GM21619 (cell line): ENCODE measurements at regions not wholly inside any gene's neighbourhood (a gene's known extent, or its start where the extent isn't known, plus 50 kb on each side); places are given as distances from the start of the nearest gene placed in this dataset.

Experiments used
- ATAC-seq: cut with Tn5 transposase; IDR thresholded peaks from one replicate; pipeline ENCODE4 v1.9.1; 2021; ENCODE audit not compliant: unreplicated experiment

- no peak for ATAC-seq
Measured at GRCh38 chr2:71850306-71850801, 297.3 kb downstream of the CYP26B1 start.

- no peak for ATAC-seq
Measured at GRCh38 chr2:71849607-71850305, 297.9 kb downstream of the CYP26B1 start.

DNA sequence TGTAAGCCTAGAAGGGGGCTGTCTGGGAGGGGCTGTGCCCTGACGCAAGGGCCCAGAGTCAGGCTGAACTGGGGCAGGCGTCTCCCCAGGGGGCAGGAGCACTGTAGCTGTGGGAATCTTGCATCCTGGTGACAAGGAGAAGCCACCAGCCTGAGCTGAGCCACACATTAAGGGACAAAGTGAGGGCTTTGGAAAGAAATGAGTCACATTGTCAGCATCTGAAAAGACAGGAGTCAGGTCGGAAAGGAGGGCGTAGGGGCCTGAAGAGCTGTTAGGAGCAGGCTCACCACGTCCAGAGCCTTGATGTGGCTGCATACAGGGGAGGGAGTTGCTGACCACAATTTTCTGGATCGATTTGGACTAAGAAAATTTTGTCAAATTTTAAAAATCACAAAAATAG is 298.6 kb downstream of the CYP26B1 start:
- no peak for ATAC-seq

DNA sequence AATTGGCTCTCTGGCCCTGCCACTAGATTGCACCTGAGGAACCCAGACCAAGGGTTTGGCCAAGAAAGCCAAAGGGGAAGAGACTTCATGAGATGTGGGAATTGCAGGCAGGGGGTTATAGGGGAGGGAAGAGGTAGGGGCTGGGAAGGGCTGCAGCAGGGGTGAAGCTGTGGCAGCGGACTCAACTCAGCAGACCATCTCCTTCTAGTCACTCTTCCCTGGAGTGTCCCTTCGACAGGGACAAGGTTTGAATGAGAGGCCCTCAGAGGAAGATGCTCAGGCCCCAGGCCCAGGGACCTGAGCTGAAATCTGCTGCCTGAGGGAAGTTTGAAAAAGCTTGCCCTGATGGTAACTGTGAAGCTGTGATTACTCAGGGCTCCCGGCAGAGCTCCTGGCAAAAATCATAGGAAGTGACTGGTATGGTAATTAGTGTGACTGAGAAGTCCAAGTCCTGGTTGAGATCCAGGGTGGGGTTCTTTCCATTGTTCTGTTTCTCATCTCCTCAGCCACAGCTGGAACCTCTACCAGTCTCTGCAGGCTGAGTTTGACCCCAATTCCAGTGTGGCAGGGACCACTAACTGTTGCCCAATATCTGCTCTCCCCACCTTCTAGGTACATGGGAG is 300.9 kb downstream of the CYP26B1 start:
- no peak for ATAC-seq

GRCh38 chr2:71846072-71846471 is 301.6 kb downstream of the CYP26B1 start:
- ATAC-seq = no peak

GRCh38 chr2:71844967-71845366 is 302.7 kb downstream of the CYP26B1 start:
- ATAC-seq = no peak

DNA sequence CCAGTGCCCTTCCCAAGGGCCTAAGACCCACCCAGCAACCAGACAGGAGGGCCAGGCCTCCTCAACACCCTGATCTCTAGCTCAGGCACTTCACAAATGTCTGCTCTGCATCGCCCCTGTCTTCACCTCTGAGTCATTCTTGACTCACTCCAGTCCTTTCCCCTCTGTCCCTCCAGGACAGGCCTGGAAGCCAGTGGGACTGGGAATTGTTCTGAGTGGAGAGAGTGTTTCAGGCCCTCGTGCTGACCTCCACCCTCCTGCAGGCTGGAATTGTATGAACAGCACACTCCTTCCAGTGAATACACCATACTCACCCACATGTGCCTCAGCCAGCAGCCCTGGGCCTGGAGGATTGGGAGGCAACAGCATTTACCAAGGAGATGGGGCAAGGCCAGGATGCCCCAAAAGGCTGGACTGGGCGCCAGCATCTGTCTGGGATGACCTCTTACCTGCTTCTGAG is 304.2 kb downstream of the CYP26B1 start:
- no peak for ATAC-seq

DNA sequence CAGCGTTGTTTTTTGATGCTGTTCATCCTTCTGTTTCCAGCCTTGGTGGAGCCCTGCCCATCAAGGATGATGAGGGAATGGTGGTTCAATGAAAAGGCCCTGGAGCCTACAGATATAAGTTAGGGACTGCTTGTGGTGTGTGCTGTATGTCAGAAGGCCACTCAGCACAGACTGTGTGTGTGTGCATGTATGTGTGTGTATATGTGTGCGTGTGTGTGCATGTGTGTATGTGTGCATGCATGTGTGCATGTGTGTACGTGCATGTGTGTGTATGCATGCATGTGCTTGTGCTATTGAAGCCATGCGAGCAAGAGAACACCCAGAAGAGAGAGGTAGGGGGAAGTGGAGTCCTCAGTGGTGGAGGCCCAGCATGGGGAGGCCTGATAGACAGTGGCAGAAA is 304.9 kb downstream of the CYP26B1 start:
- ATAC-seq = no peak

DNA sequence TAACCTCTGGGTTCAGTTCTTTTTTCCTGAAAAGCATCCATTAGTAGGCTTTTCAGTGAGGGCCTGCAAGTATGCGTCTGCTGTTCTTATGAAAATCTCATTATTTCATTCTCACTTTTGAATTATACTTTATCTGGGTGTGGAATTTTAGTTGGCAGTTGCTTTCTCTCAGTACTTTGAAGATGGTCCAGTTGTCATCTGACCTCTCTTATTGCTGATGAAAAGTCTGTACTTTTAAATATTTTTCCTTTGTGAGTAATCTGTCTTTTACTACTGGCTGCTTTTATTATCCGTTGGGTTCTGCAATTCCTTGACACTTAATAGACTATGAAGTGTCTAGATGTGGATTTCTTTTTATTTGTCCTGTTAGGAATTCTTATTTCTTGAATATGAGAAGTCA is 307.8 kb downstream of the CYP26B1 start:
- ATAC-seq = no peak

DNA sequence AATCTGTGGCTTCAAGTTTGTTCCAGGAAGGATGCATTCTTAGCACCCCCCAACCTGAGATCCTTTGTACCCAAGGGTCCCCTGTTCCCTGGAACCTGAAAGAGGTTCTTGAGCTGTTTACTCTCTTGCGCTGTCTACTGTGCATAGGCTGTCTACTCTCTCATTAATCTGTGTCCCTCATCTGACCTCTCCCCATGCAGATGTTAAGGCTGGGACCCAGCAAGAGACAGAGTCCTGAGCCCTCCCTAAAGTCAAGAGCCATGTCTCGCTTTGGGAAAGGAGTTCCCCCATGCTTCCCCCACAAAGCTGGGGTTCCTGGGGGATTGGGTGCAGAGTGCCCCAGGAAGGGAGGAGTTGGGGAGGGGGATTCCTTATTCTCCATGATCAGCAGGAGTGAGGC is 312.9 kb downstream of the CYP26B1 start:
- no peak for ATAC-seq

- ATAC-seq = no peak
Measured at GRCh38 chr2:71833855-71834560, 313.7 kb downstream of the CYP26B1 start.

- ATAC-seq = no peak
Measured at GRCh38 chr2:71833272-71833671, 314.4 kb downstream of the CYP26B1 start.

- no peak for ATAC-seq
Measured at GRCh38 chr2:71832844-71833243, 314.8 kb downstream of the CYP26B1 start.

- no peak for ATAC-seq
Measured at GRCh38 chr2:71832388-71832787, 315.3 kb downstream of the CYP26B1 start.

DNA sequence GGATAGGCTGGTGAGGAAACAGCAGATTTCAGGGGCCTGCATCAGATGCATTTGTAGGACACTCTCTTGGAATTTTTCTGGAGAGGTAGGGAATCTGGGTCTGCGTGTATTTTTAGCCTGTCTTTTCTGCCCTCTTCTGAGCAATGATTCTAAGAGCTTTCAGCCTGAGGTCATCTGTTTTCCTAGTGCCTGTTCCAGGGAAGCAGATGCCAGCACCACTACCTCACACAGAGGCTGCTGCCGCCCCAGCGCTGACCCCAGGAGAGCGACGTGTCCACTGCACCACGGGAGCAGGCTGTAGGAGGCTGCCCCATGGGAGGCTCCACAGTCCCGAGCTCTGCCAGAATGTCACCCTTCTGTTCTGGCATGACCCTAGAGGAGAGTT is 316.5 kb downstream of the CYP26B1 start:
- ATAC-seq = no peak

- no peak for ATAC-seq
Measured at GRCh38 chr2:71830497-71831192, 317.0 kb downstream of the CYP26B1 start.

DNA sequence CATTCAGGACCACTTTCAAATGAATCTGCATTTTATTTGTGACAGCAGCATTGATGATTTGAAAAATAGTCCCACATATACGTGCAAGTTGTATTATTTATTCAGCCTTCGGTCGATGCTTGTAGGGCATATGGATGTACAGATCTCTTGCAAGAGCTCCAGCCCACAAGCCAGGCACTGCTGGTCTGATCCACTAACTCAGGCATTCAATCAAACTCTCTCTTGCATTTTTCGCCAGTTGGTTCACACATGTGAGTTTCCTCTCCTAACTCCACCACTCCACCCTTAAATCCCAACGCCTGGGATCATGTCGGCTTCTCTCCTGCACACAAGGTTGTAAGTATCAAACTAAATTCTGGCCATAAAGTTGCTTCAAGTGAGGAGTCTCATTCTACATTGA is 318.7 kb downstream of the CYP26B1 start:
- no peak for ATAC-seq

- no peak for ATAC-seq
Measured at GRCh38 chr2:71827973-71828372, 319.7 kb downstream of the CYP26B1 start.

GRCh38 chr2:71827524-71827901 is 320.1 kb downstream of the CYP26B1 start:
- ATAC-seq = no peak

DNA sequence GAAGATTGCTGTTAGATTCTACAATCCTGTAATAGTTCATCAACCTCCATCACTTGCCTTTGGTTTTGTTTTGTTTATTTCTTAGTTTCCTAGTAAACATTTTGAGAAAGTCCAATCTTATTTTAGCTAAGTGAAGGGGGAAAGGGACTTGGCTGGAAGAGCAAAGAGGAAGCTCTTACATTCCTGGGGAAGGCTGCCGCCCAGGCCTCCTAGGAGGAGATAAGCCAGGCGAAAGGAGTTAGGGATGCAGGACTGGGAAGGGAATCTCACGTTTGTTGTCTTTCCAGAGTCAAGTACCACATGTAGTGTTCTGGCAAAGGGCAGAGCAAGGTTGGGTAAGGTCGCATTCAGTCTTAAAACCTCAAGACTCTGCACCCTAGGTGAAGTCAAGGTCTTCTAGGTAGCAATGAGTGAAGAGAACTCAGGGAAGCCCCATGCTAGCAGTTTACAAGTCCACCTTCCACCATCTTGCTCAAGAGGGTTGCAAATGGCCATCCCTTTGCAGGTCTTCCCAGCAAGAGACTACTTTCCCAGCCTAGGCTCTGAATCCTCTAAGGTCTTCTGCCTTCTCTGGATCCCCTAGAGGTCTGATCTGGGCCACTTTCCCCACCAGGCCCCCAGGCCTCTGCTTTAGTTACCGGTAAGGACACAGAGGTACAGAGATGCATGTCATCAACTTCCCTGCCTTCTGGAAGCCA is 320.7 kb downstream of the CYP26B1 start:
- no peak for ATAC-seq

- no peak for ATAC-seq
Measured at GRCh38 chr2:71826299-71826698, 321.4 kb downstream of the CYP26B1 start.
